T-helper 1 cell treated with Interleukin-12 subunit alpha and Interleukin-12 subunit beta and Interleukin-4 antibody, amounts not matched to agents 30 ng/mL and 1 ng/mL, for 36 hours (primary cell): ENCODE measurements at regions not wholly inside any gene's neighbourhood (a gene's known extent, or its start where the extent isn't known, plus 50 kb on each side); places are given as distances from the start of the nearest gene placed in this dataset.

ENCODE experiments used
- intact Hi-C: fragments of 100-400 bp; cut with micrococcal nuclease; formaldehyde crosslinking; loops from one replicate; pipeline ENCODE4 v1.15.1; 2024

GRCh38 chr22:49192180-49192856 lies 635.4 kb downstream of the BRD1 start:
- intact Hi-C loops: no loop called here

- intact Hi-C loops: no loop called here
Observed at GRCh38 chr22:49191506-49191980, 636.1 kb downstream of the BRD1 start.

- intact Hi-C loops: no loop called here
Observed at GRCh38 chr22:49190816-49191505, 636.7 kb downstream of the BRD1 start.

DNA sequence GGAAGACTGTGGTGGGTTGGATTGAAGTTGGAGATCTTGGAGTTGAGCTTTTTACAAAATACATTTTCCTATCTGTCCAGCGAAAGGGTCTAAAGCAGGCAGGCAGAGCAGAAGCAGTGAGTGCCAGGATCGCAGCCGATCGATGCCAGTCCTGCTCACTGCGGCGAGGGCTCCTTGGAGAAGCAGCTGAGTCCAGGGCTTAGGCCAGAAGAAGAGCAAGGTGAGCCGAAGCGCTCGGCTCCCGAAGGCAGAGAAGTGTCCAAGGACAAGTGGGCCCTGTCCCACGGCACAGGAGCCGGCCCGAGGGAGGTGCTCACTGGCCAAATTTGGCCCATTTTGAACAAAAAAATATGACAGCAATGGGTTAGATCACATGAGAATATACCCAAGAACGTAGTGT lies 637.8 kb downstream of the BRD1 start:
- intact Hi-C loops: no loop called here

DNA sequence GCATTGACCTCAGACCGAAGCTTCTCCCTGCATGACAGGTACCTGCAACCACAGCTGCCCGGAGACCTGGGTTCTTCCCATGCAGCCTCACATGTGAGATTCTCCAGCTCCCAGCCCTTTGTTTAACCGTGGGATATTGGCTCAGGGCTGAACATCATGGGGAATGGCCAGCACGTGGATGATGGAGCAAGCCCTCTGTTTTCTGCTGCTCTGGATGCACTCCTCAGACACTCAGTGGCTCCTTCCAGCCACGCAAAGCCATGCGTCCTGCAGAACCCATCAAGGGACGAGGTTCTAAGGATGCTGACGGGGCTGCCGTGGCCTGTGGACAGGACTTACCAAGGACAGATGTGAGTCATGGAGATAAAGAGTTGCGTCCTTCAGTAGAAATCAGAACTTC lies 639.1 kb downstream of the BRD1 start:
- intact Hi-C loops: no loop called here

DNA sequence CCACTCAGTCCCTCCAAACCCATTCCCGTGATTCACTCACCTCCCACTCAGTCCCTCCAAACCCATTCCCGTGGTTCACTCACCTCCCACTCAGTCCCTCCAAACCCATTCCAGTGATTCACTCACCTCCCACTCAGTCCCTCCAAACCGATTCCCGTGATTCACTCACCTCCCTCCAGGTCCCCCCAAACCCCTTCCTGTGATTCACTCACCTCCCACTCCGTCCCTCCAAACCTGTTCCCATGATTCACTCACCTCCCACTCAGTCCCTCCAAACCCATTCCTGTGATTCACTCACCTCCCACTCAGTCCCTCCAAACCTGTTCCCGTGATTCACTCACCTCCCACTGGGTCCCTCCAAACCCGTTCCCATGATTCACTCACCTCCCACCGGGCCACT lies 639.6 kb downstream of the BRD1 start:
- intact Hi-C loops: no loop called here

- intact Hi-C loops: no loop called here
Observed at GRCh38 chr22:49186762-49187161, 640.9 kb downstream of the BRD1 start.

- intact Hi-C loops: no loop called here
Observed at GRCh38 chr22:49186293-49186692, 641.4 kb downstream of the BRD1 start.

DNA sequence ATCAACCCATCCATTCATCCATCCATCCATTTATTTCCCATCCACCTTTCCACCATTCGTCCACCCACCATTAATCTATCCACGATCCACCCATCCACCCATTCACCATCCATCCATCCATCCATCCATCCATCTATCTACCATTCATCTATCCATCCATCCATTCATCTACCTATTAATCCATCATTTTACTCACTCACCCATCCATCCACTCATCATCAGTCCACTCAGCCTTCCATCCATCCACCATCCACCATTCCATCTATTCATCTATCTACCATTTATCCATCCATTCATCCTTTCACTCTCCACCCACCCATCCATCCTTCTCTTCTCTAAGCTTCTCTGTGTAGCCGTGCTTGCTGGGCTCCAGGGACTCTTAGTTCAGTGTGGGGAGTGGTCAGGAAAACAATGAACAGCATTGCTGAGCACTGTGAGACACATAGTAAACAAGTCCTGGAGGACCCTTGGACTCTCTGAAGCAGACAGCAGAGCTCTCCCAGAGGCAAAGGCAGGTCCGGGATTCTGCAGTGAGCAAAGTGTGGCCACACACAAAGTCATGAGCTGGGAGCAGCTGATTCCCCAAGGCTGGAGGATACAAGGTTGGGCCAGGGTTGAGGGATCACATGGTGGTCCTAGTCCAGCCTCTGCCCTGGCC lies 642.2 kb downstream of the BRD1 start:
- intact Hi-C loops: no loop called here

GRCh38 chr22:49184736-49185135 lies 642.9 kb downstream of the BRD1 start:
- intact Hi-C loops: no loop called here

GRCh38 chr22:49183826-49184216 lies 643.9 kb downstream of the BRD1 start:
- intact Hi-C loops: no loop called here

DNA sequence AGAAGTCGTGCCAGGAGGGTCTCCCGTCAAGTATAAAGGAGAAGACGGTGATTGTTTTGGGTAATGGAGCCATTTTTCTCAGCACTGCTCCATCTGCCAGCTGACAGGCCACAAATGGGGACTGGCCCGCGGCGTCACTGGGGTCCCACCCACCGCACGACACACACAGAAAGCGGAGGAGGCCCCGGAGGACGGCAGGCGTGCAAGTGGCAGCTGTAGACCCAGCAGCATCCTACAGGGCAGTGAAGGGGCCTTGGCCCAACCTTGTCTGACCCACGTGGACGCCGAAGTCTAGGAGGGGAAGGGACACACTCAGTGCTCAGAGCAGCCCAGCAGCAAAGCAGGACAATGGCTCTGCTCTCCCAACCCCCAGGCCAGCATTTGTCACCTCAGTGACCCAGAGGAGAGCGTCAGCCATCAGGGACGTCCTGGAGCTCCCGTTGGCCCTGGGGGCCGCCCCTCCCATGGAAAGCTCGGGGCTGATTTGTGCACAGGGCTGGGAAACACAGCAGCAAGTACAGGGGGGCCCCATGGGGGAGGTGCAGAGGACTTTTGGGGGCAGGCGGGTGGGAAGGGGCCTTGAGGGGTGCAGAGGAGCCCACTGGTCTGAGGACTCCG lies 644.4 kb downstream of the BRD1 start:
- intact Hi-C loops: no loop called here

DNA sequence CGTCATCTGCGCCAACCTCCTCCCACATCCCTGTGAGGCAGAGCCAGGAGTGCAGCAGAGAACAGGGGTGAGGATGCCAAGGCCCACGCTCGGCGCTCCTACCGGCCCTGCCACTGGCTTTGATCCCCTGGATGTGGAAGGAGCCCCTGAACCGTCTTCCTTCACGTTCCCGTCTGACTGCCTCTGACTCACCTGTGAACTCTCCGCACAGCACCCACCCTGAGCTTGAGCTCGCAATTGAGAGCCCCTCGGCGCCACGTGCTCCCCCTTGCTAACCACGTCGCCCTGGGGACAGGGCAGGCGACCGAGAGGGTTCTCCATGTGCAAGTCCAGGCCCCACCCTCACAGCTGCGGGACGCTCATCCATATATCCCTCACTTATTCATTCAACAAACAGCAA lies 645.3 kb downstream of the BRD1 start:
- intact Hi-C loops: no loop called here

- intact Hi-C loops: no loop called here
Observed at GRCh38 chr22:49181942-49182341, 645.7 kb downstream of the BRD1 start.

DNA sequence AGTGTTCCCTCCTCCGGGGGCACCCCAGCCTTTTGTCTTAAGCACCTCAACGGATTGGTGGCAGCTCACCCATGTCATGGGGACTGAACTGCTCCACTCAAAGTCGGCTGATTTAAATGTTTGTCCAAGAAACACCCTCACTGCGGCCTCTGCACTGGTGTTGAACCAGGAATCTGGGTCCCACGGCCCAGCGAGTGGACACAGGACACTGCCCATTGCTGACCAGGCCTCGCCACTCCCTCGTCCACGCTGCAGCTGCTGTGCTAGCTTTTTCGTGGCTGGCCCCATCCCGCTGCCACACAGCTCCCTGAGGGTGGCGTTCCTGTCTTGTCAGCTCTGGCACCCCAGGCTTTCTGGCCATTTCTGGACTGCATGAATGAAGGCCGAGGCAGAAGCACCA lies 646.2 kb downstream of the BRD1 start:
- intact Hi-C loops: no loop called here

DNA sequence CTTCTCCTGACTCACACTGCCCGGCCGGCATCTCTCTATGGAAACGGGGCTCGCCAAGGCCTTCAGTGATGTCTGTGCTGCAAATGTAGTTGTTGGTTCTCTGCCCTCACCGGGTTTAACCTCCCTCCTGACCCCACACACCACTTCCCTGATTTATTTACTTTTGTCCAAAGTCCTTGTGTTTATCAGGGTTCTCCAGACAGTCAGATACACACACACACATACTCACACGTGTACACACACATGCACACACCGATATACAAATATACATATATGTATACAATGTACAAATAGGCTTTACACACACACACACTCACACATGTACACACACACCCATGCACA lies 647.0 kb downstream of the BRD1 start:
- intact Hi-C loops: no loop called here

- intact Hi-C loops: no loop called here
Observed at GRCh38 chr22:49179886-49180682, 647.6 kb downstream of the BRD1 start.

- intact Hi-C loops: no loop called here
Observed at GRCh38 chr22:49179175-49179574, 648.5 kb downstream of the BRD1 start.

- intact Hi-C loops: no loop called here
Observed at GRCh38 chr22:49178246-49179005, 649.2 kb downstream of the BRD1 start.

GRCh38 chr22:49177666-49178065 lies 650.0 kb downstream of the BRD1 start:
- intact Hi-C loops: no loop called here

GRCh38 chr22:49176956-49177355 lies 650.7 kb downstream of the BRD1 start:
- intact Hi-C loops: no loop called here
